CD4-positive, alpha-beta T cell treated with Interleukin-6 at 100 ng/mL for 8 hours (primary cell): ENCODE measurements at regions not wholly inside any gene's neighbourhood (a gene's known extent, or its start where the extent isn't known, plus 50 kb on each side); places are given as distances from the start of the nearest gene placed in this dataset.

Source experiments
- DNase-seq: peaks from one replicate; pipeline ENCODE4 v3.0.0-alpha.2; 2020; ENCODE audit warnings: mixed read lengths, low spot score

DNA sequence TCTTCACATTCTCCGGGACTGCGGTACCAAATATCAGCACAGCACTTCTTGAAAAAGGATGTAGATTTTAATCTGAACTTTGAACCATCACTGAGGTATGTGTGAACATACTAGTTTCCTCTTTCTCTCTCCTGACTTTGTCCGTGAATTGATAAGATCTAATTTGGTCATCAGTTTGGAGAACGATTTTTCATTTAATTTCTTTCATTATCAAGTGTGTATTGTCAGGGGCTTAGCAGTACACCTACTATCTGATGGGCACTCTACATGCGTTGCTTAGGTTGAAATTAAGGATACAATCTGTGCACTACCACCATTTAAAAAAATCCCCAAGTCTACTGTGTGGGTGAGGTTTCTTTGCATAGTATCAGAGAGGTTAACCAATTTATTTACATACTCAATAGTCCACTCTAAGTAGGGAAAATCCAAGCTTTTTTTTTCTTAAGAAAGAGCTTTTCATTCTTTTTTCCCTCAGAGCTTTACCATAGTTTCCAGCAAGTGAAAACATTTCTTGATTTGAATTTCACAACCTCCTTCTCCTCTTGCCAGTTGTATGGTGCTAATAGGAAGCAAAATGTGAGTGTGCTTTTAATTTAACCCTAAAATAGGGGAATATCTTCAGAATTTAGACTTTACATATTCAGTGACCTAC, 105.4 kb upstream of the ESR1 start:
- DNase-seq = no peak

DNA sequence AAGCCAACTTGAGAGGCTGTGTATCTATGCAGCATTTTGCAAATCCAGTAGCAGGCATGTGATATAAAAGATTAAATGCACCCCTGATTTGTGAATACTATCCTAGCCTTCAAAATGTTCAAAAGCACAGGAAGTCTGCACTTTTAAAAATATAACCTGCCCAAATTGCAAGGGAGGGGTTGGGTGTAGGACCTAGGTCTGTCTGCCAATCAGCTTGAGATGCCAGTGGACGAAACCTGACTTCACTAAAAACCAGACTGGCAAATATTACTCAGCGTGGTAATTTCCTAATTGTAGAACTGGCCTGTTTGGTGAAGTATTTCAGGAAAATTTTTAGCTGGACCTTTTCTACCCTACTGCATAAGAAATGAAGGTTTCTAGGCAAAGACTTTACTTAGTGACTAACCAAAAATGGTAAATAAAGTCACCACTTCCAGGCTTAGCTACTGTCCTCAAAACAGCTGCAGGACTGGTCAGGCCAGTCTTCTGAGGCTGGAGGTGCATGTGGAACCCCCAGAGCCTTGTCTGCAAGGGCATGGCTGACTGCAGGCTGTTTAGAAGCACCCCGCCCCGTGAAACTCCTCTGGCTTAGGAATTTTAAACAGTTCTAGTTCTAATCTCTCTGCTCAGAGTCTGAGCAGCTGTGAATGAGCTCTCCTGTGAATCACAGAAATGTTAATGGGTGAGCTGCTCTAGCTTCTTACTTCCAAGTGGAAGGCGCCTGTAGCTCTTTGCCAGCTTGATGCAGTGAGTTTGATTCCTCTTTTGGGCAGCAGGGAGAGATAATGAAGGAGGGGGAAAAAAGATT, 104.4 kb upstream of the ESR1 start:
- DNase-seq = no peak

DNA sequence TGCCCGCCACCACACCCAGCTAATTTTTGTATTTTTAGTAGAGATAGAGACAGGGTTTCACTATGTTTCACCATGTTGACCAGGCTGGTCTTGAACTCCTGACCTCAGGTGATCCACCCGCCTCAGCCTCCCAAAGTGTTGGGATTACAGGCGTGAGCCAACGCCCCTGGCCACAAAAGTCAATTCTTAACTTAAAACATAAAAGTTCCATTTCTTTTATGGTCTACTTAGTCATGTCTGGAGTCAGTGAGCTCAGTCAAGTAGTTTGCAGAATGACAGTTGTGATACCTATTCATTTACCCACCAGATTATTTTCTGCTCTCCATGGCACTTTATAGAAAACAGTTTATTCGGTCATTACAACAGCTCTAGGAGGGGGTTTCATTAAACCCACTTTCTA, 103.1 kb upstream of the ESR1 start:
- DNase-seq = no peak

GRCh38 chr6:151705993-151706733, 101.3 kb upstream of the ESR1 start:
- DNase-seq = no peak

DNA sequence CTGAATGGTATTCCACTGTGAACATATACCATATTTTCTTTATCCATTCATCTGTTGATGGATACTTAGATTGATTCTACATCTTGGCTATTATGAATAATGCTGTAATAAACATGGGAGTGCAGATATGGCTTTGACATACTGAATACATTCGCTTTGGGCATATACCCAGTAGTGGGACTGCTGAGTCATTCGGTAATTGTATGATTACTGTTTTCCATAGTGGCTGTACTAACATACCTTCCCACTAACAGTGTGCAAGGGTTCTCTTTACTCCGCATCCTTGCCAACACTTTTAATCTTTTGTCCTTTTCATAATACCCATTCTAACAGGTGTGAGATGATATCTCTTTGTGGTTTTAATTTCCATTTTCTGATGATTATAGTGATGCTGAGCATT, 98.2 kb upstream of the ESR1 start:
- DNase-seq = no peak

GRCh38 chr6:151716526-151716932, 91.0 kb upstream of the ESR1 start:
- DNase-seq = peak; percentile 32

- DNase-seq = no peak
These were observed 88.4 kb upstream of the ESR1 start for GRCh38 chr6:151719070-151719469.

DNA sequence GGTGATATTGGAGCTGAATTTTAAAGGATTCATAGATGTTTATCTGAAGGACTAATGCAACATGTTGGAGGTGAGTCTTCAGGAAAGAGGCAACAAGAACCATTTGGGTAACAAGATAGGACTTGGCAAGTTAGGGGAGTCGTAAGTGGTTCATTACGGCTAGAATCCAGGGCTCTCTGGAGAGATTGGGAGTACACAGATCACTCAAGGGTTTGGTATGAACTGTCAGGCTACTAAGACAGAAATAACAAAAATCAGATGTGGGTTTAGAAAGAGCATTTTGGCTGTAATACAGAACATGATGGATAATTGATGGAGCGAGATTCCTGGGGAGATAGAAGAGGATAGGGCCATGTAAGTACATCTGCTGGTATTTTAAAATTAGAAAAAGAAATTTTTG, 86.3 kb upstream of the ESR1 start:
- no peak for DNase-seq

GRCh38 chr6:151721671-151722070, 85.8 kb upstream of the ESR1 start:
- DNase-seq = no peak

GRCh38 chr6:151722342-151722741, 85.1 kb upstream of the ESR1 start:
- no peak for DNase-seq

DNA sequence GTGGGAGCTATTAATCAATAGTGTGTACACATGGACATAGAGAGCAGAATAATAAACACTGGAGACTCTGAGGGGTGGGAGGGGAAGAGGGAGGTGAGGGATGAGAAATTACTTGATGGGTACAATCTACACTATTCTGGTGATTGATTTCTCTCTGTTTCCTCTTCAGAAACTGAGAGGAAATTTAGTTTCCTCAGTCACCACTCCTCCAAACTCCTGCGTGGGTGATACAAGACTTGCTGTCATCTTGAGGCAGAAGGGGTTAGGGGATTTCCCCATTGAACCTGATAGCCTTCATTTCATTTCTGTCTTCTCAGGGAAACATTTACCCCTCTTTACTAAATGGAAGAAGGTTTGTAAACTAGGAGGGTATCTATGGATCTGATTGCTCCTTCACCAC, 84.3 kb upstream of the ESR1 start:
- DNase-seq = peak; percentile 9

GRCh38 chr6:151729829-151730495, 77.5 kb upstream of the ESR1 start:
- DNase-seq = no peak

DNA sequence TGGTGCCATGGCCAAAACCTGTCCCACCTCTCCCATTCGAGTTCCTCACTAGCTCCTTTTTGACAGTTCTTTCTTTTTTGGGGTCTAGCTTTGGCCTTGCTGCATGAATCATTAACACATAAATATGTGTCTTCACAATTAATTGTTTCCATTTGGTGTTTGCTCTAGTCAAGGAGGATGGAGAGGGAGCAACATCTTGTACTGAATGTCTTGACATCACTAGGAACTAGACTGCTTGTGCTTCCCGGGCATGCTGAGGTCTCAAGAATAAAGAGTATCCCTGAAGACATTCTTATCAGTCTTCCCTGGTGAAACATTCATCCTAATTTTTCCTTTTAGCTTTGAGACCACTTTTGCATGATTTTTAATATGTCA, 77.0 kb upstream of the ESR1 start:
- no peak for DNase-seq

DNA sequence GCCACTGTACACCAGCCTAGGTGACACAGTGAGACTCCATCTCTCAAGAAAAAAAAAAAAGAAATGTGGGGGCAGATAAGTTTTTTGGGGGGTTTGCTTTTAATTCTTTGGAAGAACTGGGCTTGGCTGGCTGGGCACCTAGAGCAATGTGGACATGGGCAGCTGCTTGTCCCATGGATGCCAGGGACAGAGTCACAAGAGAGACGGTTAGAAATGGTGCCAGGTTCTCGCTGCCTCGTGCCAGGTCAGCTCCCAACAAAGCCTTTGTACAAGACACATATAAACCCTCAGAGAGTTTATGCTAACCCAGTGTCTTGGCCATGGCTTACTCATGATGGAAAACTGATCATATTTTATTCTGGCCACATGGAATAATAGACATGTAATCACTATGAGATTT, 76.2 kb upstream of the ESR1 start:
- DNase-seq = no peak

- no peak for DNase-seq
These were observed 73.7 kb upstream of the ESR1 start for GRCh38 chr6:151733680-151734320.

DNA sequence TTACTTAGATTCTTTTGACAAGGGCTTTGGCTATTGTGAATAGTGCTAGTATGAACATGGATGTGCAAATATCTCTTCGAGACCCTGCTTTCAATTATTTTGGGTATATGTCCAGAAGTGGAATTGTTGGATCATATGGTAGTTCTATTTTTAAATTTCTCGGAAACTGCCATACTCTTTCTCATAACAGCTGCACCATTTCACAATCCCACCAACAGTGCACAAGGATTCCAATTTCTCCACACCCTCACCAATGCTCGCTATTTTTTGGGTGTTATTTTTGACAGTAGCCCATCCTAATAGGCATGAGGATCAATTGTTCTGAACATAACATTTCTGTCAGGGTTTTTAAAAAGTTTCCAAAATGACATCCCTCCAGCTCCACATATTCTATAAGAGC, 69.2 kb upstream of the ESR1 start:
- DNase-seq = no peak

- no peak for DNase-seq
These were observed 68.5 kb upstream of the ESR1 start for GRCh38 chr6:151738960-151739359.

GRCh38 chr6:151740820-151741219, 66.7 kb upstream of the ESR1 start:
- DNase-seq = no peak

DNA sequence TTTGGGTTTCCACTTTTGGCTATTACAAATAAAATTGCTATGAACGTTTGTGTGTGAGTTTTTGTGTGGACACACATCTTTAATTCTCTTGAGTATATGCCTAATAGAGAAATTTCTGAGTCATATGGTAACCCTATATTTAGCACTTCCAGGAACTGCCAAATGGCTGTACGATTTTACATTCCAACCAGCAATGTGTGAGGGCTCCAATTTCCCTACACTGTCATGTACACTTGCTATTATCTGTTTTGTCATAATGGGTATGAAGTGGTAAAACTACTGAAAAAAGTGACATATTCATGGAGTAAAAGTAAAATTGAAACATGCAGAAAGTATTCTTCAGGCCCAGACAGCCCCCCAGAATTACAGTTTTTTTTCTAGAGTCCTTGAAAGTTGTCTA, 59.6 kb upstream of the ESR1 start:
- DNase-seq = no peak

DNA sequence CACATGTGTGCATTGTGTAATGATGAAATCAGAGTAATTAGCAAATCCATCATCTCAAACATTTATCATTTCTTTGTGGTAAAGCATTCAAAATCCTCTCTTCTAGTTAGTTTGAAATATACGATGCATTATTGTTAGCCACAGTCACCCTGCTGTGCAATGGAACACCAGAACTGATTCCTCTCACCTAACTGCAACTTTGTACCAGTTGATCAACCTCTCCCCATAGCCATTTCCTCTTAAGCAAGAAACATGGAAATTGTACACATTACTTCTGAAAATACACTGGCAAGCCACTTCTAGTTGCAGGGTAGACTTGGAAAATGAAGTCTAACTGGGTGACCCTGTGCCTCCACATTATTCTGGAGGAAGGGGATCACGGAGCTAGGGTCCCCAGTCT, 58.1 kb upstream of the ESR1 start:
- DNase-seq = no peak

GRCh38 chr6:151753581-151753980, 53.9 kb upstream of the ESR1 start:
- no peak for DNase-seq

- DNase-seq = peak; percentile 6
These were observed 50.0 kb upstream of the ESR1 start for GRCh38 chr6:151757506-151757955.
